Activated T-helper 1 cell treated with Interleukin-2 at 50 U/mL for 16 hours (primary cell): ENCODE measurements at regions not wholly inside any gene's neighbourhood (a gene's known extent, or its start where the extent isn't known, plus 50 kb on each side); places are given as distances from the start of the nearest gene placed in this dataset.
"Not testable (repeated sequence)": the region's sequence is repeated elsewhere in the genome, so short reads cannot be mapped to it uniquely, and the experiment has no call there.

Experiments used
- DNase-seq: peaks from one replicate; pipeline ENCODE4 v3.0.0-alpha.2; 2020; ENCODE audit warnings: low read depth

DNA sequence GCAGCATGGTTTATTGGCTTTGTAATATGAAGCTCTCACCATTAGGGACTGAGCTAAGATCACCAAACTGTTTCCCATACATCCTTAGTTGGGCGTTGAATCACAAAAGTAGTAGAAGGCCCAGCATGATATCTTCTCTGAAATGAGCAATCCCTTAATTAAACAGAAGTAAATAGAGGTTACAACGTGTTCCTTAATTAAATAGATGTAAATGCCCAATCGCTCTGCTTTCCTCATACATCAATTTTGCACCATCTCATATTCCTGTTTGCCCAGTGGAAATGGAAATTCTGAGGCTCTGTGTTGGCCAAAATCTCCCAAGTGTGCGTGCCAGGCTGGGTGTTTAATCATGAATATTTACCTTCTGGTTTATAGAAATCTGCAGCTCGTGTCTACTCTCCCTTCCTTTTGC, 107.4 kb upstream of the FOXB1 start:
- no peak for DNase-seq

DNA sequence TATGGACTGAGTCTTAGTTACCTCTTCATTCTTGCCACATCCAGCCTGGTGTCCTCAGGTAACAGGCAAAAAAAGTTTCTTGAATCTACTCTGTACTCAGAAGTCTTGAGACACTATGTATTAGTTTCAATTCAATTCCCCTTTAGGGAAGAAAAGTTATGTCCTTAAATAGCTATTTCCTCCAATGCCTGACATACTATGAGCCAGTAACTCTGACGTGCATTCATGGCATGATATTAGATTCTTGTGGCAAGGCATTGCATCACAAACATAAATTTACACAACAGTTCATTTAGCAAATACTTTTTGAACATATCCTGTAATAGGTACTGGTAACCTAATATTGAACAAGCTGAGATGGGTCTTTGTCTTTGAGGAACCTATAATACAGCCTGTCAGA, 109.3 kb upstream of the FOXB1 start:
- no peak for DNase-seq

DNA sequence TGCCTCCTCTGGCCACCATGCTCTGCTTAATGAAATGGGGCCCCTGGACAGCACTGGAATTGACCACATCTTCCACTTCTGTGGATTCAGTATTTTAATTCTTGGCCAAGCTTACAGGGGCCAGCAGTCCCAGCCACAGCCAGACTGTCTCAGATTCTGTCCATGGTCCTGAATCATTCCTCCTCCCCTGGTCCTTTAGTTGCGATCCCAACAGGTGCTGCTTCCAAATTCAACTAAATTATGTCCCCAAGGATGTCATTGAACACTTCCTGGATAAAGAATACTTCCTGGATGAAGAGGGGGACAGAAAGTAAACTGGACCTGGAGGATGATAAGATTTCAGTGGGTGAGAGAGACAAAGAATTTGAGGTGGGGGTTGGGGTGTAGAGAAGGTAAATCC, 111.1 kb upstream of the FOXB1 start:
- no peak for DNase-seq

DNA sequence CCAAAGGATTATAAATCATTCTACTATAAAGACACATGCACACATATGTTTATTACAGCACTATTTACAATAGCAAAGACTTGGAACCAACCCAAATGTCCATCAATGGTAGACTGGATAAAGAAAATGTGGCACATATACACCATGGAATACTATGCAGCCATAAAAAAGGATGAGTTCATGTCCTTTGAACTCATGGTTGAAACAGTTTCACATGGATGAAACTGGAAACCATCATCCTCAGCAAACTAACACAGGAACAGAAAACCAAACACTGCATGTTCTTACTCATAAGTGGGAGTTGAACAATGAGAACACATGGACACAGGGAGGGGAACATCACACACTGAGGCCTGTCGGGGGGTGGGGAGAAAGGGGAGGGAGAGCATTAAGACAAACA, 116.2 kb upstream of the FOXB1 start:
- not testable (repeated sequence) for DNase-seq

DNA sequence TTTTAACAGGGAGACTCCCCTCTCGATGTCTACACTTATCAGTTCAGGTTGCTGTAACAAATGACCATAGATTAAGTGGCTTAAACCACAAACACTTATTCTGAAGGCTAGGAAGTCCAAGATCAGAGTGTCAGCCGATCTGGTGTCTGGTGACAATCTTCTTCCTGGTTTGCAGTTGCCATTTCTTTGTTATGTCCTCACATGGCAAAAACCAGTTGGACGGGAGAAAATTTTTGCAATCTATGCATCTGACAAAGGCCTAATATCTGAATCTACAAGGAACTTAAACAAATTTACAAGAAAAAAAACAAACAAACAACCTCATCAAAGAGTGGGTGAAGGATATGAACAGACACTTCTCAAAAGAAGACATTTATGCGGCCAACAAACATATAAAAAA, 116.9 kb upstream of the FOXB1 start:
- DNase-seq, result no peak

DNA sequence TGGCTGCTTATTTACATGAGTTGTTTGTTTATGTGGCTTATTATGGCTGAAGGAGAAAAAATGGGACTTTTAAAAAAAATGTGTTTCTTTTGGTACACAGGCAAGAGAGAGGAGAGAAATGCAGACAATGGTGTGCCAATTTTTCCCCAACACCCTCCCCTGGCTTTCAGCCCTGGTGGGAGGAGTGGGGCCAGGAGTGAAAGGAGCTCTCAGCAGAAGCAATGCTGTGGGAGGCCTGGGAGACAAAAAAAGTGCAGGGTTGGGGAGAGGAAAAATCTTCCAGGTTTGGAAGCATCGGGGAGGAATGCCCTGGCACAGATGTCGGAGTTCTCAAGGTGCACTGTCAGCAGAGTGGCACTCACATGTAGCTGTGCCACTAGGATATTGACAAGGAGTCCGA, 117.7 kb upstream of the FOXB1 start:
- no peak for DNase-seq

DNA sequence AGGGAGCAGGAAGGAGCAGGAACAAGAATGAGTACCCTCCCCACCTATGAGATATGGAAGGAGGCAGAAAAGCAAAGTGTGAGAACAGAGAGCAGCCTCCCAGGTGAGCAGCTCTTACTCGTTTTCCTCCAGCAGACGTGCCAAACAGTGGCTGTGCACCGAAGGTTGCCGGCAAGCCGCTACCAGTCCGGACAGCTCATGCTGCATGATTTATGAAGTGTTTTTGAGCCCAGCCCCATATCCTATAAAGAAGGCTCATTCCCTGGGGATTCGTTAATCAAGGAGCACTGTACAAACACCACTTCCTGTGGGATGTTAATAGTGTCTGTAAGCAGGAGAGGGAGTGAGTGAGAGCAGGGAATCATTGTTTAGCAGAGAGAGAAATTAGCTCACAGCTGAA, 118.3 kb upstream of the FOXB1 start:
- no peak for DNase-seq

DNA sequence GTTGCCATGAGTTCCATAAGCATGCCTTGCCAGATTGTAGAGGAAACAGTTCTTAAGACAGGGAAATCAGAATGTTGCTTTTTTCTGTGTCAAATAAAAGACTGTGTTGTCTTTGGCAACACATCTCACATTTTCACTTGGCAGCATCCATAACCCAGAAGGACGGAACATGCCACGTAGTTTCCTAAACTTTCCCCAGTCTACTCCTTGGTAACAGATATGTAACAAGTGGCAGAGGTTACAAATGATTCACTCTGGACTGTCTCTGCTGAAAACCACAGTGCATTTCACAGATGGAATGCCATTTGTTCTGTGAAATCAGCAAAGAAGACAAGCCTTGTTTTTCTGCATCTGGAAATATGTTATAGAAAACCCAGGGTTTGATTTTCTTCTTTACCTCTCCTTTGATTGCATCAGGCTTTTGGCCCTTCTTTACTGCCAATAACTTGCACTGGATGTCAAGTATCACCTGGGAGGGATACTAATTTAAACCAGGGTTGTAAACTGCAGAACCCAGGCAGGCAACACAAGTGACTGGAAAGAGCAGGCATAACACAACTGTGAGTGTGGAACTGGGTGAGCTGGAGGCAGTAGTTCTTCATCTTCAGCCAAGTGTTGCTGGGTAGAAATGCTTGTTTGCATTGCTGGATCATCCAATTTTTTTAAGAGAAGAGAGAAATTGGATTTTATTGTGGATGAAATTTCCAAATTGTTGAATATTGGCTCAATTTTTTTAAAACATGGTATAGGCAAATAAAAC, 124.4 kb upstream of the FOXB1 start:
- no peak for DNase-seq

DNA sequence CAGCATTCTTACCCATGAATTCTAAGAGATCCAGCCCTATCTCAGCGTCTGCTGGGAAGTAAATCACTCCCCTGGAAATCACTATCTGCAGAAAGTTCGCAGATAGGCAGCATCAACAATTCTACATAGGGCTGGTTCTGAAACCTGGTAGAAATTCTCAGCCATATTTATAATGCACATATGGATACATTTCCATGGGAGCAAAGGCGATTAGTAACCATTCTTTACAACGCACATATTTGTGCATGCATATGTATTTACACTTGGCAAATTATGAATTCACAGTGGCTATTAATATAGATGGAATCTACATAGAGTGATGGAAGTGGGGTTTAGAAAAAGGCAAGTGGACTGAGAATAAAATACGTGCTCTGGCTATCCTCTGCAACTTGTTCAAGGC, 128.0 kb upstream of the FOXB1 start:
- DNase-seq, result no peak

DNA sequence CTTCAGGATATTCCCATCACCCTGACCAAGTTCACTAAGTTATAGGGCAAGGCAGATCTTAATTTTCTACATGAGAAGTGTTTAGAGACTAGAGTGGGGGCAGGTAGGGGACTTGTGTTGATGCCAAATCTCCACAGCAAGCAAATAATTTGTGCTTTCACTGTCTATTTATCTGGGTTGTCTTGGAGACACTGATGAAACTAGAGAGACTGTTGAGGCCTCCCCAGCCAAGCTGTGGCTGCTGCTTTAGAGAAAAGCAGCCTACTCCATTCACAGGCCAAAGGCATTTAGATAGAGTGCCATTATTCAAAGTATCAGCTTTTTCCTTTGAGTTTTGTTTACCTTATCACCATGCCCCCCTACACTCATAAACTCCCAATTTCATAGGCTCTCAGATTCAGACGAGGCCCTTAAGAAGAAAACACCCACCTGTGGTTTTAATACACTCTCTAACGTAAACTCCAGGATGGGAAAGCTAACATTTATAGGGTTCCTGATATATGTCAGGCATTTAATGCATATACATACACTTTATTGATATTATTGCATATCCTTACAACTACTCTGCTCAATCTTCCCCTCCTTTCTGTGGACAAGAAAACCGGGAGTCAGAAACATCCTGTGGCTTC, 130.4 kb upstream of the FOXB1 start:
- DNase-seq, result no peak

DNA sequence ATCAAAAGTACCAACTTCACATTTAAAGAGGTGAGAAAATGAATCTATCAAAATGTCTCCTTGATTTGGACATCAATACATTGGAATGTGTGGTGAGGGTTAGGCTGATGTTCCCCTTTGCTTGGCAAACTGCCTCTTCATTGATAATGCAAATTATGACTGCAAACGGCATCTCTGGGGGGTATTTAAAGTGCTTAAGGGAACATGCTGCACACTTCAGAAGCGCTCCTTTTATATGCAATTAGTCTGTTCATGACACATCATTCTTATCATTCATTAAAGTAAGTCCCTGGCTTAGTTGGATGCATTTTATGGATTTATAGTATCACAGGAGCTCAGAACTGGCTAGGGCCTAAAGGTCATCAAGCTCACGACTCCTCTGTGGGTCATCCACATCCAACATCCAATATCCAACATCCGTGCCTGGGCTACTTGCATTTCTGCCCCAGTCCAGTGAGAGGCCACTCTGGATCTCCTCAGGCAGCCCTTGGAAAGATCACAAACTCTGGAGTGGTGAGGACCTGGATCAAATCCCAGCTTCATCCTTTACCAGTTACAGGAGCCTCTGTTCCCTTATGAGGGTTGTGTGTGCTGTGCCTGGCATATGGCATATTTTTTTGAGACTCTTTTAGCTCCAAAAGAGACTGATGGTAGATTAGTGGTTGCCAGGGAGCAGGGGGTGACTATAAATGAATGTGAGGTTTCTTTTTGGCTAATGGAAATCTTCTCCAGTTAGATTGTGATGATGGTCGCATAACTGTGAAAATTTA, 136.8 kb upstream of the FOXB1 start:
- no peak for DNase-seq

DNA sequence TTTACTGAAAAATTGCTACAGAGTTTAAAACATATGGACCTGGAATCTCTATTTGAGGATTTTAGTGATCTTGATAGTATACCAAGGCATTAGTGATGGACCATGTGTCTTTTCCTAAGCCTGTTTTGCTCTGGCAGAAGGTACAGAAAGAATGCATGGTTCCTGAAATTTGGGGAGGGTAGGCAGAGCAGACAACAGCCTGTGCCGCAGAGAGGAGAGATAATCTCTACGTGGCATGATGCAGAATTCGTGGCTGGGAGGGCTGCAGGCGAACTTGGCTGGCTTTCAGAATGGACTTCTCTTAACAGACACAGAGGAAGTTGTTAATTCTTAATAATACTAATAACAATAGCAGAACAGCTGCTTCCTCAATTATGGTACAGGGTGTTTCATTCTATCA, 137.5 kb upstream of the FOXB1 start:
- DNase-seq, result no peak

DNA sequence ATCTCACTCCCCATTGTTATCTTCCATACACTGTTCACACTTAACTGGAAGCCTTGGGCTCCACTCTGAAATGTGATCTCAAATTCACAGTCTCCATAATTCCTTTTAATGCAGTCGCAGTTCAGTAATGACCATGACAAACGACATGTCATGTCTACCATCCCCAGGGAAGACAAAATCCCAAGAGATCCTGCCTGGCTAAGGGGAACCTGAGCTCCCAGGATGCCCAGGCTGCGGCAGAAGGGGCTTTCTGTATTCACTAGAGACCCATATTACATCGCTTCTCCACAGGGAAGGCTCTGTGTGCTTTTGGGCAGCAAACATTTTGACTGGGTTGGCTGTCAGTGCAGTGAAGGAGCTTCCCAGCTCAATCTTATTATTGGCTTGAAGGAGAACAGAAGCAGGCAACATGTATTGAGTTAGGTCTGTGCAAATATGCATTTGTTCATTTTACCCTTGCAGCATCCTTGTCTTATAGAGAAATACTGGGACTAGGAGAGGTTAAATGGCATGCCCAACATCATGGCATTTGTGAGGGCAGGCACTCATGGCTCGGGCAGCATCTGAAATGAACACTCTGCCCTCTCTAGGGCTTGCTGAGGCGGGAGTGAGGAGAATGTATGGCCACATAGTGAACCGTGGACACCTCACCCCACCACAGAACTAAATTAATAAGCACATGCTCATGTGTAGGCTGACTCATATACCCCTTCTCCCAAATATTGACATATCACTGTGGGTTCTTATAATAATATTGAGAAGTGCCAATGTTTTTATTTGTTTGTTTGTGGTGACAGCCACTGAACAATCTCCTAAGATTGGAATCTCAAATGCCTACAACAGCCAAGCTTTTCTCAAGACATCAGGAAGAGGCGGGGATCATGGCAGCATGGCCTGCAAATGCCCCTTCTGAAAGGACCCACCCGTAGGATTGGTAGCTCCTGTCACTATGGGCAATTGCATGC, 141.6 kb upstream of the FOXB1 start:
- no peak for DNase-seq

DNA sequence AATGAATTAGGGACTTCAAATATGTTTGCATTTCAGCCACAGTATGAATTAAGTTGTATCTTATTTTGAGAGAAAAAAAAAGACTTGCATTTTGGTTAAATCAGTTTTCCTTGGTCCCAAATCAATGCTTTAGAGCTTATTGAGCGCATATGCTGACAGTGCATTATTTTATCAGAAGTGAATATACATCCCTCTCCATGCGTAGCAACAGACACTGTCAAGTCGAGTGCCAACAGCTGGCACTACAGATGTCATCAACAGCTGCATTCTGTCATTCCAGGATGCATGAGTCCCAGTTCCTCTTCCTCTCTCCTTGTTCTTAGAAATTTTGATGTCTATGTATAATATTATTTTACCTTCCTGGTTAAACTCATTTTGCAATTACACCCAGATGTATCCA, 156.1 kb upstream of the FOXB1 start:
- no peak for DNase-seq

DNA sequence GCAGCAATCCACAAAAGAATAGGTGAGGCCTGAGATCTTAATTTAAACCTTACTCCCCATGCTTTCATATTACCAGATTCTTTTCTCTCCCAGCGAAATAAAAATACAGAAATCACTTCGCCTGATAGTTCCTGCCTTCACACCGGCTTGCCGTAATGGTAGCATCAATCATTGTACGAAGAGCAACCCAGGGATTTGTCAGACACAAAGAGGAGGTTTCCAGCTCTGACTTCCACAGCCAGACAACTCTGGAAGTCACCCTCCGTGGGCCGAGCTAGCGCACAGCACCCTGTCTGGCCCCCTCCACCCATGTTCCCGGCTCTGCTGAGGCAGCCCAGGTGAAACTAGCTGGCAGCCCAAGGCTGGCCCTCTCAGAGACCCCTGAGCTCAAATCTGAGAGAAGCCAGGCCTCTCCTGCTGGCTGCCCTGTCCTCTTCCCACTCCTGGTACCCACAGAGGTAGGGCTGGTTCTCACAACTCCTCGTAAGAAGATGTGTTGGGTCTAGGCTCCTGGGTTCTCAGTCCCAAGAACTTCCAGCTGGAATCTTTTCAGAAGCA, 156.9 kb upstream of the BNIP2 start:
- DNase-seq, result no peak

DNA sequence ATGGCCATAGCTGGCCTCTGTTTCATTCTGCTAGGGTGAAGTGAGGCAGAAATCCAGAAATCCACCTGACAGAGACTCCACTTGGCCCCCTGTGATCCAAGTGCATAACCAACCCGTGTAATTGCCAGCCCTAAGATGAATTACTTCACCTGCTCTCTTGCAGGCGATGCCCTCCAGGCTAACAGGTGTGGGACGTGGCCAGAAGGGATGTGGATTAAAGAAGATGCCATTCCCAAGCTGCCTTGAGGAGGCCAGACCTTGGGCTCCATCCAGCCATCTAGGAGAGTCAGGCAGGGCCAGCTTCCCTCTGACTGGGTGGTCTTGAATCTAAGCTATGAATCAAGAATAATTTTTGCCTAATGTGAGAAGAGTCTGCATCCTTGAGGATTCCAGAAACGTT, 154.5 kb upstream of the BNIP2 start:
- no peak for DNase-seq

DNA sequence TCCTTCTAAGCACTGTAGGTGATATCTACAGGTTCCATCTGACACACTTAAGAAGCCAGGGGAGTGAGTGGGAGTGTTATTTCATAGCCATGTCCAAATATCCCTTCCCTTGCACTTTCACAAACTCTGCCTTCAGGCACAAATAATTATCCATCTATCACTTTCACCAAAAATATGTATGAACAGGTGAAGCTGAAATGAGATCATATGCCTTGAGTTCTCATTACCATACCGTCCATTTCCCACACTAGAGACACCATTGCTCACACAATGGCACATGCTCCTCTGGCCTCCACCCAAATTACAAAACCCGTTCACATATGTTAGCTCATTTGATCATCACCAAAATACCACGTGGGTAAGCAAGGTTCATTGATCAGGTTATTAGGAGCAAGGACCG, 151.9 kb upstream of the BNIP2 start:
- DNase-seq, result no peak

DNA sequence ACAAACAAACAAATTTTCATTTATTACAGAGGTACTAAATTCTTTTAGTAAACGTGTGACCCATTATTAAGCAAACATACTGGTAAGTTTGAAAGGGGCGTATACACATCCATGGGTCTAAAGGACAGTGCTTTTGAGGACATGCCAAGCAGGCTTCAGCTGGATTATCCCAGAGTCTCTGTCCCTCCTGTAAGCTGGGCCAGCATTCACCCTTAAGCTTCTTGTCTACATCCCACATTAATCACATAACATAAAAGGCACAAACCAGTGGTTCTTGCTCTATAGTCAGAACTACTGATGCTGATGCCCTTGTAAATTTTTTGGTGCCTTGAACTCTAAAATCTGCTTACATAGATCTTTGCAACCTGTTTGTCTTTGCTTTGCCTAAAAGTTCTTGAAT, 150.8 kb upstream of the BNIP2 start:
- DNase-seq, result no peak

DNA sequence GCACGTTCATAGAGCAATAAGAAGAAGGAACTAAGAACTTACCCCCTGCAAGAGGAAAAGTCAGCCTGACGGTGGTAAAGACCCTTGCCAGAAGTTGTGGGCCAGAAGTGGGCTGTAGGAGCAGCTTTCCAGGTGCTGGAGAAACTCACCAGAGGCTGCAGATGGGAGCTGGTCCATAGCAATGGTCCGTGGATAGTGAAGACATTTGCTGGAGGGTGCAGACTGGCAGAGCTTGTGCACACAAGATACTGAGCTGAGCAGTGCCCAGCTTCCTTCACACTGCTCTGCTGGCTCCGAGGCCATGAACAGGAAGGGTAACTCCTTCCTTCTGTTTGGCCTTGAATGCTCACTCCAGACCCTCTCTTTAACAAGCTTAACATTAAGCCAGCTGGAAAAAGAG, 149.8 kb upstream of the BNIP2 start:
- no peak for DNase-seq

DNA sequence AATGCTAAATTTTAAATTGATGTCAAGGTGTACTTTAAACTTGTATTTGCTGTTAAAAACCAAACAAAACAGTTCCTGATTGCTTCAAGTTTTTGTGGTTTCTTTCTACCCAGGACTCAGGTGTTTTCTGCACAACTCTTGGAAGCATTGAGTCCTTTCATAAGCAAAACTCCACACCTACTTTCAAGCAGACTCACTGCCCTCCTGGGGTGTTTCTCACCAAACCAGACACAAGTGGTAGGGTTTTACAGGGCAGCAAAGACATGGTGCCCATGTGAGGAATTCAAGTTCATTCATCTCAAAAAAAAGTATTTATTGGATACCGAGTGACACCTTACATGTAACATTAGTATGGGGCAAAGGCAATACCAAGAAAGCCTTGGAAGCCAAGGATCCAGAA, 146.7 kb upstream of the BNIP2 start:
- no peak for DNase-seq

DNA sequence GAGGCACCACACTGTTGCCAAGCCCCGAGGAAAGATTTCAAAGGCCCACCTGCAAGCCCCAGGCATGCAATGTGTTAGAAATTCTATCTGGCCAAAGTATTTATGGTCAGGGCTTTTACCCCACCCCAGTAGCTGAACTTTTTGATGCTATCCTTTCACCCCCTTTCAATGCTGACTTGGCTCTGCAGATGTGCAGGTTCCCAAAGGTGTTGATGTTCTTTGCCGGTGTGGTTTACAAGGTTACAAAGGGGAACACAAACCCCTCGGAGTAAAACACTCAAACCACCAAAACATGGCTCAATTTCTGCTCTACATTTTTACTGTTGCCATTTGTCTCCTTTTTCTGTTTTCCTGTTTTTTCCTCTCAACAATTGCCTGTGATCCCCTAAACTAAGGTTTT, 145.4 kb upstream of the BNIP2 start:
- no peak for DNase-seq

DNA sequence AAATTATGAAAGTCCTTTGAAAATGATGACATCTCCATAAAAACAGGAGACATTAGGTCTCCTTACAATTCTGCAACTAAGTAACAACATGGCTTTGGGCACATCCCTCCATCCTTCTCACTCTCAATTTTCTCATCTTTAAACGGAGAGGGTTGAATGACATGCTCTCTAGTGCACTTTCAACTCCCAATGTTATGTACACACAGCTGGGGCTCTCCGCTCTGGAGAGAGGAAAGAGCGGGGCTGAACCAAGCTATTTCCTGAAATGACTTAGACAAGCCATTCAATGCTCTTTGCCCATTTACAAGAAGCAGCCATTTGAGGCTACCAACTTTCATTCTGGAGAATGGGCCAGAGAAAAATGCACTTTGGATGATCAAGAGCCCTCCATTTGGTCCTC, 144.2 kb upstream of the BNIP2 start:
- no peak for DNase-seq
